ENCODE measurements at regions not wholly inside any gene's neighbourhood (a gene's known extent, or its start where the extent isn't known, plus 50 kb on each side); places are given as distances from the start of the nearest gene placed in this dataset.
"Not testable (repeated sequence)": the region's sequence is repeated elsewhere in the genome, so short reads cannot be mapped to it uniquely, and the experiment has no call there.

DNA sequence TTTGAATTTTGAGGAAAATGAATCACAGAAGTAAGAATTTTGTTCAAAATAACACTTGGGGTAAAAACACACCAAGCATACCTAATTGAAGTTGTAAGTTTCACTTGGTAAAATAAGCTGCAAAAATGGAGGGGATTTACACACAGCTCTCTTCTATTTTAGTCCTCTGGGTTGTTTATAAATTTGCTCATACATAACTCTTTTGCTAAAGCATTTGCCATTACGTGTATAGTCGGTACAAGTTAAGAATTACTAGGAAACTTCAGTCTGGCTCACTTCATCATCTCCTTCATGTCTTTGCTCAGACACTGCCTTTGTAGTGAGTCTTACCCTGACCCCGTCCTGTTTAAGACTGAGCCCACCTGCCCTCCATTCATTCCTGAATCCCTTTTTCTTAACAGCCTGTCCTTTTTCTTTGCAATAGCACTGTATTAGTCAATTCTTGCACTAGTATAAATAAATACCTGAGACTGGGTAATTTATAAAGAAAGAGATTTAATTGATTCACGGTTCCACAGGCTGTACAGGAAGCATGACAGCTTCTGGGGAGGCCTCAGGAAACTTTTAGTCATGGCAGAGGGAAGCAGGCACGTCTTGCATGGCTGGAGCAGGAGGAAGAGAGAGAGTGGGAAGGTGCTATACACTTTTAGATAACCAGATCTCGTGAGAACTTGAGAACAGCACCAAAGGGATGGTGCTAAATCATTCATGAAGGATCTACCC lies 451.1 kb downstream of the PCNX1 start:
- Histone ChIP-seq H3K27ac (ENCODE audit: low read length) (no peak overlapping the region), H3K4me3 (ENCODE audit: low read length) (no peak overlapping the region), H3K9me3 (ENCODE audit: control insufficient read depth, insufficient read depth, low read length) (no peaks in the 10 kb centered on the region), H3K27me3 (ENCODE audit: control insufficient read depth, insufficient read depth, low read length) (no peaks in the 10 kb centered on the region), H3K36me3 (ENCODE audit: control insufficient read depth, insufficient read depth, low read length) (no peaks in the 10 kb centered on the region), H3K4me1 (ENCODE audit: control insufficient read depth, insufficient read depth, low read length) (peaks cover 4% of the 10 kb centered on the region; the same call in 1 of the 2 replicates)
- DNase-seq (ENCODE audit: low read depth, low spot score), result no peak
- WGBS (ENCODE audit: insufficient coverage, insufficient read length), result no CpG with 5 or more reads among the region's 6 CpGs

DNA sequence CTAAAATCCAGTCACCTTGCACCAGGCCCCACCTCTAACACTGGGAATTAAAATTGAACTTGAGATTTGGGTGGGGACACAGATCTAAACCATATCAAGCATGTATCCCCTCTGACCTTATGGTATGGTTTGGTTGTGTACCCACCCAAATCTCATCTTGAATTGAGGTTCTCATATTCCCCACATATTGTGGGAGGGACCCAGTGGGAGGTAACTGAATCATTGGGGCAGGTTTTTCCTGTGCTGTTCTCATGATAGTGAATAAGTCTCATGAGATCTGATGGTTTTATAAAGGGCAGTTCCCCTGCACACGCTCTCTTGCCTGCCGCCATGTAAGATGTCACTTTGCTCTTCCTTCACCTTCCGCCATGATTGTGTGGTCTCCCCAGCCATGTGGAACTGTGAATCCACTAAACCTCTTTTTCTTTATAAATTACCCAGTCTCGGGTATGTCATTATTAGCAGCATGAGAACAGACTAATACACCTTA lies 451.7 kb downstream of the PCNX1 start:
- no CpG with 5 or more reads among the region's 4 CpGs for WGBS (ENCODE audit: insufficient coverage, insufficient read length)
- H3K27ac ChIP-seq (ENCODE audit: low read length), result not testable (repeated sequence)

DNA sequence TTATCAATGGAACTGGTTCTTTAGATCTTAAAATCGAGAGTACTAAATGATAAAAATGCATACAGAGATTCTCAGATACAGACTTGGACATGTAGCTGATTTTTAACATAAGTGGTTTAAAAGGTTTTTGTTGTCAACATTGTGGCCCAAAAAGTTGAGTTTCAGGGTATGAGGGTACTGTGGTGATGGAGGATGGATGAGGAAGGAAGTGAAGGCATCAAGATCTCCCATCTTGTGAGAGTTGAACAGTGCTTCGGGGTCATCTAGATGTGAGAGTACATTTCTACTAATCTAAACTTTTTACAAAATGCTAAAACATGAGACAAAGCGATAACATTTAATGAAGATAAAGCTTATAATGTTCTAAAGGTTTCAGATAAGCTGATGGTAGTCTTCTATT lies 452.6 kb downstream of the PCNX1 start:
- Histone ChIP-seq H3K9me3 (ENCODE audit: control insufficient read depth, insufficient read depth, low read length) (no peaks in the 10 kb centered on the region), H3K27ac (ENCODE audit: low read length) (no peak overlapping the region), H3K27me3 (ENCODE audit: control insufficient read depth, insufficient read depth, low read length) (no peaks in the 10 kb centered on the region), H3K36me3 (ENCODE audit: control insufficient read depth, insufficient read depth, low read length) (no peaks in the 10 kb centered on the region), H3K4me1 (ENCODE audit: control insufficient read depth, insufficient read depth, low read length) (peaks cover 2% of the 10 kb centered on the region; the same call in 1 of the 2 replicates), H3K4me3 (ENCODE audit: low read length) (no peak overlapping the region)
- no peak for DNase-seq (ENCODE audit: low read depth, low spot score)
- no CpG with 5 or more reads among the region's 3 CpGs for WGBS (ENCODE audit: insufficient coverage, insufficient read length)

More for the DNA sequence above, 451.7 kb downstream of the PCNX1 start:
- H3K4me3 ChIP-seq (ENCODE audit: low read length); H3K36me3 ChIP-seq (ENCODE audit: control insufficient read depth, insufficient read depth, low read length); DNase-seq (ENCODE audit: low read depth, low spot score); H3K27me3 ChIP-seq (ENCODE audit: control insufficient read depth, insufficient read depth, low read length); H3K4me1 ChIP-seq (ENCODE audit: control insufficient read depth, insufficient read depth, low read length); H3K9me3 ChIP-seq (ENCODE audit: control insufficient read depth, insufficient read depth, low read length): not testable (repeated sequence)

DNA sequence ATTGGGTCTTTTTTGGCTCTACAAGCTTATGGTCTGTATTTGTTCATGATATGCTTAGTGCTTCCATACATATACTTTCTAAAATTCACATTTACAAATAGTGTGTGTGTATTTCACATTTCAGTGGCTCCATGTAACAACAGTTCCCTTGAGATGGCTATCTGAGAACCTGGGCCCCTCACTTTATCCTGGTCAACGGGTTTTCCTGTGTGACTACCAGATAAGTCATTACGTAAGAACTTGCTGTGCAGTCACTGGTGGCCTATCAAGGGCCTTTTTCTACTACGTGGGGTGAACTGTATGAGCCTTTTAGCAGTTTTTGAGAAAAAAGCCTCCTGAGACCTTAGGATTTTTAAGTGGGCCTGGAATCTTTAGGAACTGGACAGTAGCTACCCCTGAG lies 454.1 kb downstream of the PCNX1 start:
- WGBS (ENCODE audit: insufficient coverage, insufficient read length), result no CpG with 5 or more reads among the region's 3 CpGs
- Histone ChIP-seq H3K27ac (ENCODE audit: low read length) (no peak overlapping the region), H3K36me3 (ENCODE audit: control insufficient read depth, insufficient read depth, low read length) (no peaks in the 10 kb centered on the region), H3K4me1 (ENCODE audit: control insufficient read depth, insufficient read depth, low read length) (no peaks in the 10 kb centered on the region), H3K27me3 (ENCODE audit: control insufficient read depth, insufficient read depth, low read length) (no peaks in the 10 kb centered on the region), H3K9me3 (ENCODE audit: control insufficient read depth, insufficient read depth, low read length) (no peaks in the 10 kb centered on the region), H3K4me3 (ENCODE audit: low read length) (no peak overlapping the region)
- no peak for DNase-seq (ENCODE audit: low read depth, low spot score)

DNA sequence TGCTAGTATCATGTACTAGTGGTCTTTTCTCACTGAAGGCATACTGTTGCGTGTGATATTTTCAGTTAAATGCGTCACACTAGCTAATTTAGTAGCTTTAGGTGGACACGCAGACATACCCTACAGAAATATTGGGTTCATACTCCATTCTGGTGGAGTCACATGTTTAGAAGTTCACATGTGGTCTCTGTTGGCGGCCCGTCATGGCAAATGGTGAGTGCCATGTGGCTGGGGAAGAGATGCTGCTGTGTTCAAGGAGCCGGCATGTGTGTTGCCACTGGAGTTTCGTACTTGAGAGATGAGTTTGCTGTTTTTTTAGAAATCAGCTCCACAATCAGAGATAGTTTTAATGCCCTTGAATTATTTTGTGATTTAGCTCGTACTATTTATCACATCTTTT lies 454.6 kb downstream of the PCNX1 start:
- no CpG with 5 or more reads among the region's 8 CpGs for whole genome bisulfite sequencing (ENCODE audit: insufficient coverage, insufficient read length)
- H3K4me1 ChIP-seq (ENCODE audit: control insufficient read depth, insufficient read depth, low read length), result no peaks in the 10 kb centered on the region
- H3K9me3 ChIP-seq (ENCODE audit: control insufficient read depth, insufficient read depth, low read length), result no peaks in the 10 kb centered on the region
- H3K36me3 ChIP-seq (ENCODE audit: control insufficient read depth, insufficient read depth, low read length), result no peaks in the 10 kb centered on the region
- no peak for DNase-seq (ENCODE audit: low read depth, low spot score)
- no peak overlapping the region for H3K27ac ChIP-seq (ENCODE audit: low read length)
- no peaks in the 10 kb centered on the region for H3K27me3 ChIP-seq (ENCODE audit: control insufficient read depth, insufficient read depth, low read length)
- H3K4me3 ChIP-seq (ENCODE audit: low read length), result no peak overlapping the region

DNA sequence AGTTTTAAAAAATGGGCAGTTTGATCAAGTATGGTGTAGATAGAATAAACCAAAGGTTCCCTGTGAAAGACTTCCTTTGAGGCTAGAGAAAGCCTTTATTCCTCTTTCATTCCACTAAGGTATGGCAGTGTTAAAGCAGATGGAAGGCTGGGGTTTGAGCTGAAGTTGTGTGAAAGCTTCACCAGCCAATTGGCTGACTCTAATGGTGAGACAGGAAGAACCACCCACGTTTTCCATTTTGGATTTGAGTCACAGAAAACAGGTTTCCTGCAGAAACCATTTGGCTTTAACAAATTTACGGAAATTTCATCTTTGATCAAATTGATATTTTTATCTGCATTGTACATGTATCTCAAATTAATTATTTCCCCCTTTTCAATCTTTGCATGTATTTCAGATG lies 455.0 kb downstream of the PCNX1 start:
- H3K27me3 ChIP-seq (ENCODE audit: control insufficient read depth, insufficient read depth, low read length), result no peaks in the 10 kb centered on the region
- H3K27ac ChIP-seq (ENCODE audit: low read length), result no peak overlapping the region
- no peak overlapping the region for H3K4me3 ChIP-seq (ENCODE audit: low read length)
- WGBS (ENCODE audit: insufficient coverage, insufficient read length), result no CpG with 5 or more reads among the region's 2 CpGs
- H3K36me3 ChIP-seq (ENCODE audit: control insufficient read depth, insufficient read depth, low read length), result no peaks in the 10 kb centered on the region
- DNase-seq (ENCODE audit: low read depth, low spot score), result no peak
- no peaks in the 10 kb centered on the region for H3K9me3 ChIP-seq (ENCODE audit: control insufficient read depth, insufficient read depth, low read length)
- no peaks in the 10 kb centered on the region for H3K4me1 ChIP-seq (ENCODE audit: control insufficient read depth, insufficient read depth, low read length)

DNA sequence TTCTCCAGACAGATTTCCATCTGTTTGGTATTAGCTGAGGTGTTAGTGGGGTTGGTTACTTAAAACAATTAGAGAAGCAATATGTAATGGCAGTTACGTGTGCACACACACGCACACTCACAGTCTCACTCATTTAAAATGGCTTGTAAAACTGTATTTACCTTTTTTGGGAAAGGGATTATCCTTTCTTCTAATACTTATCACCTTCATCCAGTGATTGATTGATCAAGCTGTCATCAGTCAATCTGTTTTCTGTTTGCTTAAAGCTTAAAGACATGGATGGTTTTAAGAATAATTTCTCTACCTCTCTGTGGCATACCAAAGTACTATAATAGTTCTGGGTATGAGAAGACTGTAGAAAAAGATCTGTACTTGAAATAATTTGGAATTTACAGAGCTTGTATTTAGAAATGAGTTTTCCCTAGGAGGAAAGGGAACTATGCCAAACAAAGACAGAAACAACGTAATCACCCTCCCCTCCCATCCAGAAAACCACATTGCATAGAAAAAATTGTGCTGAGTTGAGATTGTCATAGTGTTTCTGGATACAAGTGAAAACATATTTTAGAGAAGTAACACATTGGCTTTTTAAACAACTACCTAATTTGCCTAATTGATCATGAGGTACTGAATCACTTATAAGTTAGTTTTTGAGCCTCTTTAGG lies 455.8 kb downstream of the PCNX1 start:
- no CpG with 5 or more reads among the region's 3 CpGs for WGBS (ENCODE audit: insufficient coverage, insufficient read length)
- Histone ChIP-seq H3K27ac (ENCODE audit: low read length) (no peak overlapping the region), H3K9me3 (ENCODE audit: control insufficient read depth, insufficient read depth, low read length) (no peaks in the 10 kb centered on the region), H3K4me1 (ENCODE audit: control insufficient read depth, insufficient read depth, low read length) (no peaks in the 10 kb centered on the region), H3K27me3 (ENCODE audit: control insufficient read depth, insufficient read depth, low read length) (no peaks in the 10 kb centered on the region), H3K36me3 (ENCODE audit: control insufficient read depth, insufficient read depth, low read length) (no peaks in the 10 kb centered on the region), H3K4me3 (ENCODE audit: low read length) (no peak overlapping the region)
- DNase-seq (ENCODE audit: low read depth, low spot score), result no peak

DNA sequence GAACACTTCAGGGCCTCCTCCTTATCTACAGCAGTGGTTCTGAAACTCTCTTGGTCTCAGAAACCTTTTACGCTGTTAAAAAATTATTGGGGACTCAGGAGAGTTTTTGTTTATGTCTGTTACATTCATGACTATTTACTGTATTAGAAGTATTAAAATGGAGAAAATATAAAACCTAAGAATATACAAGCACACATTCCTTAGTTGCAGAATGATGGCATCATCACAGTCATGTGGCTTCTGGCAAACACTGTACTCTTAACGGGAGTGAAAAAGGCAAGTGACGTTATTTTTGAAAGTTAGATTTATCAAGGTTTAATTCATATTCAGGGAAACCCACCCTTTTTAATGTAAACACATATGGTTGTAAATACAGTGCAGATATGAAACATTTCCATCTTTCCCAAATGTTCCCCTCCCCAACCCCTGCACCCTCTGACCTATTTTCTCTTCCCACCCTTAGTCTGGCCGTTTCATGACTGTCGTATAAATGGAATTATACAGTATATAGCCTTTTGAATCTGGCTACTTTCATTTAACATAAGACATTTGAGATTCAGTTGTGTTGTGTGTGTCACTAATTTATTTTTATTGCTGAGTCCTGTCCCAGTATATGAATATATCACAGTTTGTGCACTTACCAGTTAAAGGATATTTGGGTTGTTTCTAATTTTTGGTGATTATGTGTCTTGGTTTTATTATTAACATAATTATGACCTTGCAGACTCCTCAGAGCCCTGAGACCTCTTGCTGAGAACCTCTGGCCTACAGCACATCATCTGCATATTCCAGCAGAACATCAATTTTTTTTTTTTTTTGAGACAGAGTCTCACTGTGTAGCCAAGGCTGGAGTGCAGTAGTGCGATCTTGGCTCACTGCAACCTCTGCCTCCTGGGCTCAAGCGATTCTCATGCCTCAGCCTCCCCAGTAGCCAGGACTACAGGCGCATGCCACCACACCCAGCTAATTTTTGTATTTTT lies 457.0 kb downstream of the PCNX1 start:
- Histone ChIP-seq H3K27ac (ENCODE audit: low read length) (no peak overlapping the region), H3K4me1 (ENCODE audit: control insufficient read depth, insufficient read depth, low read length) (no peaks in the 10 kb centered on the region), H3K4me3 (ENCODE audit: low read length) (no peak overlapping the region), H3K36me3 (ENCODE audit: control insufficient read depth, insufficient read depth, low read length) (no peaks in the 10 kb centered on the region), H3K27me3 (ENCODE audit: control insufficient read depth, insufficient read depth, low read length) (no peaks in the 10 kb centered on the region), H3K9me3 (ENCODE audit: control insufficient read depth, insufficient read depth, low read length) (no peaks in the 10 kb centered on the region)
- no CpG with 5 or more reads among the region's 8 CpGs for WGBS (ENCODE audit: insufficient coverage, insufficient read length)
- no peak for DNase-seq (ENCODE audit: low read depth, low spot score)

DNA sequence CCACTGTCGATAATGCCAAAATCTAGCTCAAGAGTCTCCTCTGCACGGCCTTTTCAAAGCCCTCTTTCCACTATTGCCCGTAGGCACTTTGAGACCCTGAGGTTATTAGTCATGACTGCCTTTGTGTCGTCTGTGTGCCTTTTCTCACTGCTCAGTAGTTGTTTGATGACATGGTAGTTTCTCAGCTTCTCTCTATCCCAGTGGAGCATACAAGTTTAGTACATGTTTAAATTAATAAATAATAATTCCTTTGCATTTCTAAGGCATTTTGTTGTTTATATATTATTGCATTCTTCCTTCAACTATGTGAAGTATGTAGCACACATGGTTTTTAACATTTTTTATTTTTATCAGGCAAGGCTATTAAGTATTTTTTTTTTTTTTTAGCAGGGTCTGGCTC lies 458.1 kb downstream of the PCNX1 start:
- Histone ChIP-seq H3K27me3 (ENCODE audit: control insufficient read depth, insufficient read depth, low read length) (no peaks in the 10 kb centered on the region), H3K27ac (ENCODE audit: low read length) (no peak overlapping the region), H3K4me3 (ENCODE audit: low read length) (no peak overlapping the region), H3K9me3 (ENCODE audit: control insufficient read depth, insufficient read depth, low read length) (no peaks in the 10 kb centered on the region), H3K36me3 (ENCODE audit: control insufficient read depth, insufficient read depth, low read length) (no peaks in the 10 kb centered on the region), H3K4me1 (ENCODE audit: control insufficient read depth, insufficient read depth, low read length) (no peaks in the 10 kb centered on the region)
- DNase-seq (ENCODE audit: low read depth, low spot score), result no peak
- WGBS (ENCODE audit: insufficient coverage, insufficient read length), result no CpG with 5 or more reads among the region's 4 CpGs

DNA sequence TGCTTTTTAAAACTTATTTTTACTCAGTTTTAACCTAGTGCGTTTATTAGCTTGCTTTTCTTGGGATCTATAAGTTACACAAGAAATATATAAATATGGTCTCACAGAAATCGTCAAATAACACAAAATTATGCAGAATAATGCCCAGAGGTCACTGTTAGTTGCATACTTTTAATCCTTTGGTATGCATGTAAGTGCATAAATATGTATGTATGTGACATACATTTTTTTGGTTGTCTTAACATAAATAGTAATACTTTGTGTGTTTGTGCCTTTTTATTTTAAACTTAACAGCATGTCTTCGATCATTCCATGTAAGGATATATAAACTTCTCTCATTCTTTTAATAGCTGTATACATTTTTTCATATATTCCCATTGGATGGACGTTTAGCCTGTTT lies 459.6 kb downstream of the PCNX1 start:
- no peak overlapping the region for H3K4me3 ChIP-seq (ENCODE audit: low read length)

More for the DNA sequence above, 459.6 kb downstream of the PCNX1 start:
- Histone ChIP-seq H3K27me3 (ENCODE audit: control insufficient read depth, insufficient read depth, low read length) (no peaks in the 10 kb centered on the region), H3K27ac (ENCODE audit: low read length) (no peak overlapping the region), H3K9me3 (ENCODE audit: control insufficient read depth, insufficient read depth, low read length) (no peaks in the 10 kb centered on the region), H3K36me3 (ENCODE audit: control insufficient read depth, insufficient read depth, low read length) (no peaks in the 10 kb centered on the region), H3K4me1 (ENCODE audit: control insufficient read depth, insufficient read depth, low read length) (no peaks in the 10 kb centered on the region)
- no peak for DNase-seq (ENCODE audit: low read depth, low spot score)
- WGBS (ENCODE audit: insufficient coverage, insufficient read length), result no CpG with 5 or more reads among the region's 4 CpGs
